Adrenal gland (tissue), 5 donors: ENCODE measurements at regions not wholly inside any gene's neighbourhood (a gene's known extent, or its start where the extent isn't known, plus 50 kb on each side); places are given as distances from the start of the nearest gene placed in this dataset.

Experiments
- POLR2A ChIP-seq, 2 donors: fragments of 450-650 bp; IDR thresholded peaks; one replicate each; pipeline ENCODE4 v1.6.1; 2017; ENCODE audit warnings: antibody characterized with exemption in 2 of 2, mild to moderate bottlenecking in 2 of 2, moderate library complexity in 1 of 2
- TF ChIP-seq, protein P1 (sequence below), 6 experiments: fragments of 450-650 bp in 4 of 6; fragments of 200-600 bp in 2 of 6; sonication (generic) in 1 of 6; IDR thresholded peaks; 1 replicate in 5 of 6; 2 replicates in 1 of 6; pipeline versions ENCODE4 v1.5.1 to v1.8.0; 2016 to 2021; ENCODE audit warnings: antibody characterized with exemption in 6 of 6, mild to moderate bottlenecking in 2 of 6, moderate library complexity in 1 of 6
- donor health status: DM: no; HTN: no; CAD: no.

DNA sequence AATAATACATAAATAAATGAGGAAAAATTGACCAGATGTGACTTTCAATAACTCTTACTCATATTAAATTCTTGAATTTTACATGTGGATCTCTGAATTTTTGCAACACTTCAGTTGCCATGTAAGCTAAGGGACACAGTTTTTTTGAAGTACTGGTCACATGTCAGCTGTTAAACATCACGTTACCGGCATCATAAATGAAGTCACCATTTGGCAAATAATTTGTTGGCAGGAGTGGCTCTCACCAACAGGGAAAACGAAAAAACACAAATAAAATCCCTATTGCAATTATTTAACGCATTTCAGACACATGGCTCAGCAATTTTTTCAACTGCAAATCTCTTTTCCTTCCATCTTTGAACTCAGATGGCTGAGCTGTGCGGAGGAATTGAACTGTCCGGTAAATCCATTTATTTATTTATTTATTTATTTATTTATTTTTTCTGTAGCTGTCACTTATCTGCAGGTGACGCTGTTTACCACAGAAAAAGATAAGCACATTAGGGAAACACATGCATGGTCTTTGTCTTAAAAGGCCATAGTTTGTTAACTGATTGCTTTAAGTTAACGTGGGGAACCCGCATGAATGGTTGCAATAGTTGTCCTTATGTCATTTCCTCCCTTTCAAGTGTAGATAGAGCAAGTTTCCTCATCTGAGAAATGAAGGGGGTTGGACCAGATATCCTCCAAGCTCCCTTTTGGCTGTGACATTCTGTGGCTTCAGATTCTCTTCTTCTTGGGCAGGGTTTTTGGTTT lies 64.7 kb upstream of the JAZF1 start:
- TF ChIP-seq, protein P1, sequence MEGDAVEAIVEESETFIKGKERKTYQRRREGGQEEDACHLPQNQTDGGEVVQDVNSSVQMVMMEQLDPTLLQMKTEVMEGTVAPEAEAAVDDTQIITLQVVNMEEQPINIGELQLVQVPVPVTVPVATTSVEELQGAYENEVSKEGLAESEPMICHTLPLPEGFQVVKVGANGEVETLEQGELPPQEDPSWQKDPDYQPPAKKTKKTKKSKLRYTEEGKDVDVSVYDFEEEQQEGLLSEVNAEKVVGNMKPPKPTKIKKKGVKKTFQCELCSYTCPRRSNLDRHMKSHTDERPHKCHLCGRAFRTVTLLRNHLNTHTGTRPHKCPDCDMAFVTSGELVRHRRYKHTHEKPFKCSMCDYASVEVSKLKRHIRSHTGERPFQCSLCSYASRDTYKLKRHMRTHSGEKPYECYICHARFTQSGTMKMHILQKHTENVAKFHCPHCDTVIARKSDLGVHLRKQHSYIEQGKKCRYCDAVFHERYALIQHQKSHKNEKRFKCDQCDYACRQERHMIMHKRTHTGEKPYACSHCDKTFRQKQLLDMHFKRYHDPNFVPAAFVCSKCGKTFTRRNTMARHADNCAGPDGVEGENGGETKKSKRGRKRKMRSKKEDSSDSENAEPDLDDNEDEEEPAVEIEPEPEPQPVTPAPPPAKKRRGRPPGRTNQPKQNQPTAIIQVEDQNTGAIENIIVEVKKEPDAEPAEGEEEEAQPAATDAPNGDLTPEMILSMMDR (IDR thresholded peaks at IDR 0.05): no peak
- no peak for TF ChIP-seq POLR2A (IDR thresholded peaks at IDR 0.05)
